ENCODE measurements at regions not wholly inside any gene's neighbourhood (a gene's known extent, or its start where the extent isn't known, plus 50 kb on each side); places are given as distances from the start of the nearest gene placed in this dataset.

GRCh38 chr1:36707221-36707620 lies 224.5 kb upstream of the CSF3R start:
- TF ChIP-seq CTCF (conservative IDR thresholded peaks at IDR 0.05; ENCODE audit: low read depth, low read length): no peak
- no peak for TF ChIP-seq BHLHE40 (IDR thresholded peaks at IDR 0.05; ENCODE audit: low read depth, low read length)
- no peak for TF ChIP-seq ELK1 (IDR thresholded peaks at IDR 0.05; ENCODE audit: borderline replicate concordance, low read depth, low read length)
- TF ChIP-seq RAD21 (IDR thresholded peaks at IDR 0.05; ENCODE audit: low read length): no peak
- TF ChIP-seq POLR2A (IDR thresholded peaks at IDR 0.05; ENCODE audit: low read depth, low read length): no peak
- no peak for TF ChIP-seq MAZ (IDR thresholded peaks at IDR 0.05; ENCODE audit: borderline replicate concordance, low read depth, low read length)
- no peak for TF ChIP-seq RFX5 (IDR thresholded peaks at IDR 0.05; ENCODE audit: low read depth, low read length)
- no peak for TF ChIP-seq FOS (IDR thresholded peaks at IDR 0.05; ENCODE audit: low read depth, low read length)
- no peak for TF ChIP-seq SMC3 (IDR thresholded peaks at IDR 0.05; ENCODE audit: low read depth, low read length)
- no peak for TF ChIP-seq CHD1 (IDR thresholded peaks at IDR 0.05; ENCODE audit: low read depth, low read length)
- no peak for TF ChIP-seq CEBPB (IDR thresholded peaks at IDR 0.05; ENCODE audit: low read depth, low read length)
- TF ChIP-seq NFE2L2 (IDR thresholded peaks at IDR 0.05; ENCODE audit: low read depth, low read length): no peak

Measured in IMR-90 (cell line).